ENCODE measurements at regions not wholly inside any gene's neighbourhood (a gene's known extent, or its start where the extent isn't known, plus 50 kb on each side); places are given as distances from the start of the nearest gene placed in this dataset.

DNA sequence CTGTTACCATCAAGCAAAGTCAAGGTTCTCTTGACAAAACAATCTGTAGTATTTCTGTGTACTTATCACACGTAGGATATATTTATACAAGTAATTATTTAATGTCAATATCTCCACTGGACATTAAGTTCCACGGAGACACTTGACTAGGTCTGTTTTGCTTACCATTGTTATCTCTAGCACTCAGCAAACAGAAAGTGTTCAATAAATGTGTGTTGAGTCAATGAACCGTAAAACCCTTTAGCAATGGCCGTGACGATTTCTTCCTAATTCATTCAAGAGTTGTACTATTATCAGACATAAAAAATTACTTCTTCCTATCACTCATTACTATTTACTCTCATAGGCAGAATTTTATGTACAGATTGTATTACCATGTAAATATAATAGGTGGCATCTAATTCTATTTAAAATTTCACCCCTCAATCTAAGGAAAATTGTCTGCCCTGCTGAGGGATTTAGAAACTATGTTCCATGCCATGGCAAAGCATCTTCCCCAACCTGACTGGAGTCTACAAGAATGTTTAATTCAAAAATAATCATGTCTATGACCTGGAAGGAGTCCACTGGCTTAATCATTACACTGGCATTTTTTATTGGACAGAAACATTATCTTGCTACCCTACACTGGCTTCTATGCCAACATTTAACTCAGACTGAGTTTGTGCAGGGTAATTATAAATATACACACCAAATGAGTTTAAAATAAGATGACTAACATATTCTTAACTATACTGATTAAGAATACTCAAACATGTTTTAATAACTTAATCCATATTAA lies 301.9 kb downstream of the ZEB2 start:
- no peak overlapping the region for H3K4me3 Mint-ChIP-seq (ENCODE audit: unreplicated experiment)
- no peak for DNase-seq (ENCODE audit: low spot score)
- H3K27me3 Mint-ChIP-seq (ENCODE audit: low read depth), result no peaks in the 10 kb centered on the region
- no peaks in the 10 kb centered on the region for H3K9me3 Mint-ChIP-seq (ENCODE audit: low read depth)
- H3K4me1 Mint-ChIP-seq (ENCODE audit: low read depth), result peaks cover 8% of the 10 kb centered on the region
- no peak overlapping the region for H3K27ac Mint-ChIP-seq (ENCODE audit: unreplicated experiment)
- TF ChIP-seq, protein P1, sequence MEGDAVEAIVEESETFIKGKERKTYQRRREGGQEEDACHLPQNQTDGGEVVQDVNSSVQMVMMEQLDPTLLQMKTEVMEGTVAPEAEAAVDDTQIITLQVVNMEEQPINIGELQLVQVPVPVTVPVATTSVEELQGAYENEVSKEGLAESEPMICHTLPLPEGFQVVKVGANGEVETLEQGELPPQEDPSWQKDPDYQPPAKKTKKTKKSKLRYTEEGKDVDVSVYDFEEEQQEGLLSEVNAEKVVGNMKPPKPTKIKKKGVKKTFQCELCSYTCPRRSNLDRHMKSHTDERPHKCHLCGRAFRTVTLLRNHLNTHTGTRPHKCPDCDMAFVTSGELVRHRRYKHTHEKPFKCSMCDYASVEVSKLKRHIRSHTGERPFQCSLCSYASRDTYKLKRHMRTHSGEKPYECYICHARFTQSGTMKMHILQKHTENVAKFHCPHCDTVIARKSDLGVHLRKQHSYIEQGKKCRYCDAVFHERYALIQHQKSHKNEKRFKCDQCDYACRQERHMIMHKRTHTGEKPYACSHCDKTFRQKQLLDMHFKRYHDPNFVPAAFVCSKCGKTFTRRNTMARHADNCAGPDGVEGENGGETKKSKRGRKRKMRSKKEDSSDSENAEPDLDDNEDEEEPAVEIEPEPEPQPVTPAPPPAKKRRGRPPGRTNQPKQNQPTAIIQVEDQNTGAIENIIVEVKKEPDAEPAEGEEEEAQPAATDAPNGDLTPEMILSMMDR (IDR thresholded peaks at IDR 0.05), result no peak
- no peaks in the 10 kb centered on the region for H3K36me3 Mint-ChIP-seq (ENCODE audit: low read depth)

DNA sequence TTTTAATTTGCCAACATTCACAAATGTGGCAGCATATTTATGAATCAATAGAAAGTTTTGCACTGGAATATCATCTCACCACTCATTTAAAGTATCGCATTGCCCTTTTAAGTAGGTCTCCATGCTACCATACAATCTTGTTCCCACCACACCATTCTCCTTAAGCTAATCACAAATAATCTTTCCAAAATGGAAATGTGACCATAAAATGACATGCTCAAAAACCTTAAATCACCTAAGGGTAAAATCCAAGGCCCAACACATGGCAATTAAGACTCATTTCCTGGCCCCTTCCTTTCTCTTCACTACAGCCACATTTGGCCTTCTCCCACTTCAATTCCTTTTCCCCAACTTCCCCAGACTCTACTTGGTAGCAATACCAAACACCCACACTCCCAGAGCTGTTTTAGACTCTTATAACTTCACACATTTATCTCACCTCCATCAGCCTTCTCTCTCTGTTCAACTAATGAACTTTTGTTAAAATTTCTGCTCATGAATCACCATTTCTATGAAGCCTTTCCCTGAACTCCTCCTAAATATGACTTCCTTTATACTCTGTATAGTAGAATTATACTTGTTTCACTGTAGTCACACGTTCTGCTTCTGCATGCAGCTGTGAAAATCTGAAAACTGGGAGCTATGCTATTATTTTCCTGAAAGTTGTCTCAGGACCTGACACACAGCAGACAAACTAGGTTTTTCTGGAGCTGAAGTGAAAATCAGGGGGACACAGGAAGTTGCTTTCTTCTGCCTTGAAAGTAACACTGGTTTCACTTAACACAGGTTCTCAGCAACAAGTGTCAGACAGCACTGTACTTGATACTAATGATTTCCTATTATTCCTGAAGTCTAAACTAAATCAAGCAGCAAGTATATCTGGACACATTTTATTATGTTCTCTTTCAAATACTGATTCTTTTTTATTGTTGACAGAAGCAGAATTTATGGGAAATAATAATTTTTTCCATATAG lies 303.9 kb downstream of the ZEB2 start:
- Mint-ChIP-seq H3K27me3 (ENCODE audit: low read depth) (no peaks in the 10 kb centered on the region), H3K9me3 (ENCODE audit: low read depth) (no peaks in the 10 kb centered on the region), H3K4me1 (ENCODE audit: low read depth) (peaks cover 8% of the 10 kb centered on the region), H3K36me3 (ENCODE audit: low read depth) (peaks cover under 1% of the 10 kb centered on the region), H3K27ac (ENCODE audit: unreplicated experiment) (no peak overlapping the region), H3K4me3 (ENCODE audit: unreplicated experiment) (no peak overlapping the region)
- no peak for DNase-seq (ENCODE audit: low spot score)
- TF ChIP-seq, protein P1 (IDR thresholded peaks at IDR 0.05), result no peak

DNA sequence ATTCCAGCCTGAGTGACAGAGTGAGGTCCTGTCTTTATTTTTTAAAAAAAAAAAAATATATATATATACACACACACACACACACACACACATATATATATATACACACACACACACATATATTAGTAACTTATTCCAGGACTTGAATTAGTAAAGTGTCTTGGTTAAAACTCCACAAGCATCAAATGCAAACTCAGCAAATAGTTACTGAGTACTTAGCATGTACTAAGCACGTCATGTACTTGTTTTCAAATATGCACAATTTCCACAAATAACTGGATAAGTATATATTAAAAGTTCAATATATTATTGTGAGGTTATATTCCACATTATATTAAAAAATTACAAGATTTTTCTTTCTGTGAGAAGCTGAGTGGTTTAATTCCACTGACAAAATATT lies 304.7 kb downstream of the ZEB2 start:
- Mint-ChIP-seq H3K4me1 (ENCODE audit: low read depth) (peaks cover 8% of the 10 kb centered on the region), H3K27me3 (ENCODE audit: low read depth) (no peaks in the 10 kb centered on the region), H3K27ac (ENCODE audit: unreplicated experiment) (no peak overlapping the region), H3K4me3 (ENCODE audit: unreplicated experiment) (no peak overlapping the region), H3K36me3 (ENCODE audit: low read depth) (peaks cover 4% of the 10 kb centered on the region), H3K9me3 (ENCODE audit: low read depth) (no peaks in the 10 kb centered on the region)
- no peak for DNase-seq (ENCODE audit: low spot score)
- TF ChIP-seq, protein P1 (IDR thresholded peaks at IDR 0.05), result no peak

DNA sequence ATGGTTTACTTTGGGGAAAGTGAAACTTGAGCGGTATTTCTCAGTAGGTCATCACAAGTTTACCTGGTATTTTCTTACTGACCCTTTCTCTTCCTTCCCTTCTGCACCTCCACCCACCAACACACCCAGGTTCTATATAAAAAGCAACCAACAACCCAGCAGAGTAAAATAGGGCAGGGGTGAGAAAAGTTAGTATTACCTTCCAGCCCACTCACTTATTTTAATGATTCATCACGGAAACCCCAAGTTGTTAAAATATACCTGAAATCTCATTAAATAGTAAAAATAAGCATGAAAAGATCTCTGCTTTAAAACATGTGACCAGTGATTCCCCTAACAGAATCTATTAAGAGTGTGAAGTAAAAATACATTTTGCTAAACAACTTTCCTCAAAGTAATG lies 306.1 kb downstream of the ZEB2 start:
- Mint-ChIP-seq H3K9me3 (ENCODE audit: low read depth) (no peaks in the 10 kb centered on the region), H3K27ac (ENCODE audit: unreplicated experiment) (no peak overlapping the region), H3K36me3 (ENCODE audit: low read depth) (peaks cover 7% of the 10 kb centered on the region), H3K27me3 (ENCODE audit: low read depth) (no peaks in the 10 kb centered on the region), H3K4me3 (ENCODE audit: unreplicated experiment) (no peak overlapping the region), H3K4me1 (ENCODE audit: low read depth) (peaks cover 8% of the 10 kb centered on the region)
- DNase-seq (ENCODE audit: low spot score), result no peak
- TF ChIP-seq, protein P1 (IDR thresholded peaks at IDR 0.05), result no peak

DNA sequence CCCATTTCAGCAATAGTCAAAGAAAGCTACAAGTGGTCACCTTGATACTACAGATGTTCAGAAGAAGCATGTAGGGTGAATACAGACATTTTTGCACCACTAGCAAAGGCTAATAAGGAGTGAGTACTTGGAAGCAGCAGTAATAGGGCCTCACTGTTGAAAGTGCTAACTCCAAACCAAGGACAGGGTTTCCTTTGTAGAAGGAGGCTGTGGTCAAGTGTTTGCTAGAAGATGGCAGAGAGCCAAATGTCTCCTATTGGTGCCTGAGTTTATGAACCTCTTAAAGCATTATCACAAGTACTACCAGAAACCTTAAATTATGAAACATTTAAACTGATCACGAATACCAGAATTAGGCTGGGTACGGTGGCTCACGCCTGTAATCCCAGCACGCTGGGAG lies 308.1 kb downstream of the ZEB2 start:
- Mint-ChIP-seq H3K4me3 (ENCODE audit: unreplicated experiment) (no peak overlapping the region), H3K36me3 (ENCODE audit: low read depth) (peaks cover 13% of the 10 kb centered on the region), H3K4me1 (ENCODE audit: low read depth) (peaks cover 4% of the 10 kb centered on the region), H3K9me3 (ENCODE audit: low read depth) (peaks cover 3% of the 10 kb centered on the region), H3K27ac (ENCODE audit: unreplicated experiment) (no peak overlapping the region), H3K27me3 (ENCODE audit: low read depth) (no peaks in the 10 kb centered on the region)
- DNase-seq (ENCODE audit: low spot score), result no peak
- TF ChIP-seq, protein P1 (IDR thresholded peaks at IDR 0.05), result no peak

All from chondrocyte (in vitro differentiated cells).